TTC549 (cell line): ENCODE measurements at regions not wholly inside any gene's neighbourhood (a gene's known extent, or its start where the extent isn't known, plus 50 kb on each side); places are given as distances from the start of the nearest gene placed in this dataset.
"Not testable (repeated sequence)": the region's sequence is repeated elsewhere in the genome, so short reads cannot be mapped to it uniquely, and the experiment has no call there.

Experiments used
- FAIRE-seq: peaks from 2 replicates; lab custom pipeline; 2012; peaks lifted over from hg19 to GRCh38; lab: Jason Lieb, UNC

- FAIRE-seq, result no peak
Observed at GRCh38 chr2:117359266-117359914, 455.1 kb upstream of the DDX18 start.

GRCh38 chr2:117360586-117360985 is 453.9 kb upstream of the DDX18 start:
- no peak for FAIRE-seq

GRCh38 chr2:117378653-117379052 is 435.8 kb upstream of the DDX18 start:
- no peak for FAIRE-seq

GRCh38 chr2:117379928-117380327 is 434.6 kb upstream of the DDX18 start:
- FAIRE-seq, result no peak

- FAIRE-seq, result not testable (repeated sequence)
Observed at GRCh38 chr2:117383997-117384396, 430.5 kb upstream of the DDX18 start.

GRCh38 chr2:117396161-117396560 is 418.3 kb upstream of the DDX18 start:
- FAIRE-seq, result no peak

GRCh38 chr2:117401582-117401981 is 412.9 kb upstream of the DDX18 start:
- no peak for FAIRE-seq

GRCh38 chr2:117406443-117406842 is 408.0 kb upstream of the DDX18 start:
- FAIRE-seq, result no peak

- FAIRE-seq, result no peak
Observed at GRCh38 chr2:117407746-117408145, 406.7 kb upstream of the DDX18 start.

- no peak for FAIRE-seq
Observed at GRCh38 chr2:117409443-117409842, 405.0 kb upstream of the DDX18 start.

GRCh38 chr2:117411983-117412382 is 402.5 kb upstream of the DDX18 start:
- FAIRE-seq, result no peak

- FAIRE-seq, result no peak
Observed at GRCh38 chr2:117432746-117433145, 381.7 kb upstream of the DDX18 start.

- FAIRE-seq, result no peak
Observed at GRCh38 chr2:117436697-117437096, 377.8 kb upstream of the DDX18 start.

GRCh38 chr2:117470311-117471095 is 344.0 kb upstream of the DDX18 start:
- FAIRE-seq, result no peak

GRCh38 chr2:117481608-117482007 is 332.9 kb upstream of the DDX18 start:
- FAIRE-seq, result no peak

GRCh38 chr2:117485588-117485987 is 328.9 kb upstream of the DDX18 start:
- FAIRE-seq, result no peak

- no peak for FAIRE-seq
Observed at GRCh38 chr2:117486081-117486480, 328.4 kb upstream of the DDX18 start.

GRCh38 chr2:117492209-117492851 is 322.2 kb upstream of the DDX18 start:
- FAIRE-seq, result no peak

- no peak for FAIRE-seq
Observed at GRCh38 chr2:117500721-117501120, 313.8 kb upstream of the DDX18 start.

- FAIRE-seq, result no peak
Observed at GRCh38 chr2:117502121-117502520, 312.4 kb upstream of the DDX18 start.

GRCh38 chr2:117512307-117512706 is 302.2 kb upstream of the DDX18 start:
- FAIRE-seq, result no peak

- no peak for FAIRE-seq
Observed at GRCh38 chr2:117514371-117514770, 300.1 kb upstream of the DDX18 start.

- no peak for FAIRE-seq
Observed at GRCh38 chr2:117519238-117519637, 295.3 kb upstream of the DDX18 start.
